Subcutaneous abdominal adipose tissue (tissue), 5 donors: ENCODE measurements at regions not wholly inside any gene's neighbourhood (a gene's known extent, or its start where the extent isn't known, plus 50 kb on each side); places are given as distances from the start of the nearest gene placed in this dataset.

ENCODE experiments used
- H3K27ac ChIP-seq: one replicate; pipeline ENCODE4 v1.7.0; 2013; ENCODE audit warnings: low read depth, mild to moderate bottlenecking, inconsistent platforms, low read length, moderate library complexity
- H3K27me3 ChIP-seq, 5 donors: one replicate each; pipeline ENCODE4 v1.7.0; 2013; ENCODE audit warnings: low read length in 5 of 5, inconsistent platforms in 1 of 5; ENCODE audit not compliant: control insufficient read depth in 5 of 5, insufficient read depth in 4 of 5
- H3K36me3 ChIP-seq, 5 donors: one replicate each; pipeline ENCODE4 v1.7.0; 2013; ENCODE audit warnings: low read length in 5 of 5; ENCODE audit not compliant: control insufficient read depth in 5 of 5, insufficient read depth in 5 of 5
- H3K4me1 ChIP-seq, 5 donors: one replicate each; pipeline ENCODE4 v1.7.0; 2013; ENCODE audit warnings: low read length in 5 of 5, mild to moderate bottlenecking in 3 of 5, moderate library complexity in 1 of 5; ENCODE audit not compliant: control insufficient read depth in 5 of 5, insufficient read depth in 5 of 5
- H3K4me3 ChIP-seq, 5 donors: one replicate each; pipeline ENCODE4 v1.7.0; 2013; ENCODE audit warnings: low read length in 5 of 5, low read depth in 1 of 5
- H3K9ac ChIP-seq, 5 donors: one replicate each; pipeline ENCODE4 v1.7.0; 2013; ENCODE audit warnings: low read length in 5 of 5, mild to moderate bottlenecking in 4 of 5, moderate library complexity in 3 of 5
- H3K9me3 ChIP-seq, 5 donors: one replicate each; pipeline ENCODE4 v1.7.0; 2013; ENCODE audit warnings: low read length in 5 of 5; ENCODE audit not compliant: control insufficient read depth in 5 of 5
- donor health status: healthy.
- donor health status: healthy.
- donor health status: healthy.
- donor health status: healthy.
- donor health status: healthy.

GRCh38 chr1:2859219-2859880, 57.9 kb upstream of the TTC34 start:
- no peak overlapping the region for H3K4me3 ChIP-seq
- peaks cover 43 to 56% (median 49%) of the 10 kb centered on the region in 5 donors for H3K27me3 ChIP-seq

GRCh38 chr1:2859881-2860430, 58.5 kb upstream of the TTC34 start:
- H3K36me3 ChIP-seq: no peaks in the 10 kb centered on the region
- no peak overlapping the region for H3K9ac ChIP-seq
- H3K4me3 ChIP-seq: no peak overlapping the region
- peaks cover 0 to 3% (median 0%) of the 10 kb centered on the region in 5 donors for H3K4me1 ChIP-seq
- H3K27me3 ChIP-seq: peaks cover 42 to 57% (median 49%) of the 10 kb centered on the region in 5 donors
- no peak overlapping the region for H3K27ac ChIP-seq
- H3K9me3 ChIP-seq: peaks cover 0 to 4% (median 0%) of the 10 kb centered on the region in 5 donors

More at GRCh38 chr1:2859219-2859880, 57.9 kb upstream of the TTC34 start:
- Histone ChIP-seq H3K27ac (no peak overlapping the region), H3K36me3 (no peaks in the 10 kb centered on the region), H3K9me3 (peaks cover 0 to 4% (median 0%) of the 10 kb centered on the region in 5 donors), H3K4me1 (peaks cover 0 to 3% (median 0%) of the 10 kb centered on the region in 5 donors), H3K9ac (no peak overlapping the region)

GRCh38 chr1:2860476-2861142, 59.1 kb upstream of the TTC34 start:
- peaks cover 37 to 60% (median 47%) of the 10 kb centered on the region in 5 donors for H3K27me3 ChIP-seq
- no peak overlapping the region for H3K9ac ChIP-seq
- no peak overlapping the region for H3K4me3 ChIP-seq
- H3K36me3 ChIP-seq: no peaks in the 10 kb centered on the region
- peaks cover 0 to 3% (median 0%) of the 10 kb centered on the region in 5 donors for H3K4me1 ChIP-seq
- peaks cover 0 to 4% (median 0%) of the 10 kb centered on the region in 5 donors for H3K9me3 ChIP-seq
- no peak overlapping the region for H3K27ac ChIP-seq

GRCh38 chr1:2861143-2861987, 59.9 kb upstream of the TTC34 start:
- Histone ChIP-seq H3K9ac (no peak overlapping the region), H3K4me3 (no peak overlapping the region), H3K36me3 (no peaks in the 10 kb centered on the region), H3K4me1 (no peaks in the 10 kb centered on the region), H3K27ac (no peak overlapping the region), H3K9me3 (peaks cover 0 to 4% (median 0%) of the 10 kb centered on the region in 5 donors), H3K27me3 (peaks cover 35 to 61% (median 42%) of the 10 kb centered on the region in 5 donors)

GRCh38 chr1:2861988-2862813, 60.7 kb upstream of the TTC34 start:
- H3K27ac ChIP-seq: no peak overlapping the region
- H3K36me3 ChIP-seq: no peaks in the 10 kb centered on the region
- no peak overlapping the region for H3K9ac ChIP-seq
- H3K4me3 ChIP-seq: no peak overlapping the region
- peaks cover 36 to 60% (median 45%) of the 10 kb centered on the region in 5 donors for H3K27me3 ChIP-seq
- H3K4me1 ChIP-seq: no peaks in the 10 kb centered on the region
- H3K9me3 ChIP-seq: peaks cover 0 to 4% (median 0%) of the 10 kb centered on the region in 5 donors

- Histone ChIP-seq H3K9me3 (peaks cover 0 to 4% (median 0%) of the 10 kb centered on the region in 5 donors), H3K4me1 (no peaks in the 10 kb centered on the region), H3K9ac (no peak overlapping the region), H3K36me3 (no peaks in the 10 kb centered on the region), H3K27ac (no peak overlapping the region), H3K27me3 (peaks cover 37 to 56% (median 41%) of the 10 kb centered on the region in 5 donors), H3K4me3 (no peak overlapping the region)
These were observed 61.5 kb upstream of the TTC34 start for GRCh38 chr1:2862814-2863647.

- no peaks in the 10 kb centered on the region for H3K36me3 ChIP-seq
- H3K27me3 ChIP-seq: peaks cover 37 to 59% (median 41%) of the 10 kb centered on the region in 5 donors
- peaks cover 0 to 4% (median 0%) of the 10 kb centered on the region in 5 donors for H3K9me3 ChIP-seq
- H3K4me1 ChIP-seq: no peaks in the 10 kb centered on the region
- H3K9ac ChIP-seq: no peak overlapping the region
- no peak overlapping the region for H3K4me3 ChIP-seq
- H3K27ac ChIP-seq: no peak overlapping the region
These were observed 62.1 kb upstream of the TTC34 start for GRCh38 chr1:2863648-2863963.

- Histone ChIP-seq H3K4me3 (no peak overlapping the region), H3K4me1 (no peaks in the 10 kb centered on the region), H3K9me3 (no peaks in the 10 kb centered on the region), H3K9ac (no peak overlapping the region), H3K36me3 (no peaks in the 10 kb centered on the region), H3K27ac (no peak overlapping the region), H3K27me3 (peaks cover 37 to 64% (median 46%) of the 10 kb centered on the region in 5 donors)
These were observed 62.9 kb upstream of the TTC34 start for GRCh38 chr1:2864203-2864905.
